ENCODE measurements at regions not wholly inside any gene's neighbourhood (a gene's known extent, or its start where the extent isn't known, plus 50 kb on each side); places are given as distances from the start of the nearest gene placed in this dataset.

GRCh38 chr3:176074096-176074495 lies 1123.2 kb downstream of the TBL1XR1 start:
- TF ChIP-seq CTCF (IDR thresholded peaks at IDR 0.05) (no peak), POLR2A (IDR thresholded peaks at IDR 0.05) (no peak)
- Histone ChIP-seq H3K4me3 (no peak overlapping the region), H3K27me3 (no peaks in the 10 kb centered on the region), H3K27ac (no peak overlapping the region), H3K36me3 (replicated peaks in 1 of 2) (no peaks in the 10 kb centered on the region), H3K9me3 (replicated peaks in 1 of 3) (no peaks in the 10 kb centered on the region), H3K4me1 (replicated peaks in 1 of 2) (no peaks in the 10 kb centered on the region)
- intact Hi-C loops (cut with DNase I) = no loop called here
- WGBS, 4 donors = 30 to 39% (median 36%) methylated on average over 2 of the region's 2 CpGs
- no peak for DNase-seq

- intact Hi-C loops (cut with DNase I) = no loop called here
These were observed 1125.3 kb downstream of the TBL1XR1 start for GRCh38 chr3:176071943-176072342.

GRCh38 chr3:176068750-176069149 lies 1128.5 kb downstream of the TBL1XR1 start:
- no peak for DNase-seq
- Histone ChIP-seq H3K27ac (no peak overlapping the region), H3K9me3 (replicated peaks in 1 of 3) (no peaks in the 10 kb centered on the region), H3K4me3 (no peak overlapping the region), H3K4me1 (replicated peaks in 1 of 2) (no peaks in the 10 kb centered on the region), H3K27me3 (no peaks in the 10 kb centered on the region), H3K36me3 (replicated peaks in 1 of 2) (no peaks in the 10 kb centered on the region)
- intact Hi-C loops (cut with DNase I) = no loop called here
- no peak for TF ChIP-seq CTCF (IDR thresholded peaks at IDR 0.05)
- no peak for TF ChIP-seq POLR2A (IDR thresholded peaks at IDR 0.05)
- WGBS, 4 donors = 76 to 90% (median 79%) methylated on average over 6 of the region's 6 CpGs

More at GRCh38 chr3:176071943-176072342, 1125.3 kb downstream of the TBL1XR1 start:
- Histone ChIP-seq H3K36me3 (replicated peaks in 1 of 2) (no peaks in the 10 kb centered on the region), H3K9me3 (replicated peaks in 1 of 3) (no peaks in the 10 kb centered on the region), H3K27me3 (no peaks in the 10 kb centered on the region), H3K27ac (no peak overlapping the region), H3K4me1 (replicated peaks in 1 of 2) (no peaks in the 10 kb centered on the region), H3K4me3 (no peak overlapping the region)
- no peak for TF ChIP-seq POLR2A (IDR thresholded peaks at IDR 0.05)
- TF ChIP-seq CTCF (IDR thresholded peaks at IDR 0.05) = no peak
- 61 to 98% (median 76%) methylated on average over 2 of the region's 2 CpGs for WGBS, 4 donors
- no peak for DNase-seq

DNA sequence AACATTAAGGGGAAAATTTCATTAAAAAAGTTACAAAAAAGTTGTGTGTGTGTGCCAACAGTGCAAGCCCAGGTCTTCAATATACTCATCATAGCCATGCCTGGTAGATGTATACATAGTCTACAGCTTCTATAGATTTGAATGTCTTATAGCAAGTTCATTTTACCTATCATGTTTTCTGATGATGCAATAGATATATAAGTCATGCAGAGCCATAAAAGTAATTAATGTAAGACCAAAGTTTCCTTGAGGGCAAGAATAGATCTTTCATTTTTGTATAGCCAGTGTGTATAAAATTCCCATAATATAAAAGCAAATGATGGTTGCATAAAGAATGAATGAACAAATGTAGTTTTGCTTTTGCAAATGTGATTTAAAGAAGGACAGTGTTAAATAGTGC lies 1138.4 kb downstream of the TBL1XR1 start:
- no peaks in the 10 kb centered on the region for H3K36me3 ChIP-seq (replicated peaks in 1 of 2)
- no peak overlapping the region for H3K27ac ChIP-seq
- intact Hi-C loops (cut with DNase I) = no loop called here
- H3K27me3 ChIP-seq = no peaks in the 10 kb centered on the region
- no peak overlapping the region for H3K4me3 ChIP-seq
- DNase-seq = no peak
- H3K9me3 ChIP-seq (replicated peaks in 1 of 3) = no peaks in the 10 kb centered on the region
- TF ChIP-seq CTCF (IDR thresholded peaks at IDR 0.05) (no peak), POLR2A (IDR thresholded peaks at IDR 0.05) (no peak)
- H3K4me1 ChIP-seq (replicated peaks in 1 of 2) = no peaks in the 10 kb centered on the region
